ENCODE measurements at regions not wholly inside any gene's neighbourhood (a gene's known extent, or its start where the extent isn't known, plus 50 kb on each side); places are given as distances from the start of the nearest gene placed in this dataset.

DNA sequence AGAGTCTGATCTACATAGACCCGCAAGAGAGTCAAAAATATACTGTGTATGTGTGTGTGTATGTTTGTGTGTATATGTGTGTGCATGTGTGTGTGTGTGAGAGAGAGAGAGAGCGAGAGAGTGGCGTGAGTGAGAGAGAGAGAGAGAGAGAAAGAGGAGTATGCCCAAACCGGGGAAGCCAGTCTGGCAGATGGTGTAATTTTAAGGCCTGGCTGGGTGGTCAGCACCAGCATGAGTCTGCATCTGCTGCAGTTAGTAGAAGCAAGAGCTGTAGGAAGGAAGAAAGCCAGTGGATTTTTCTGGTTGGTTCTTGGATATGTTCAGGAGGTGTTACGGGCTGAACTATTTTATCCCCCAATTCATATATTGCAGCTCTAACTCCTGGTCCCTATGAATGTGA lies 75.2 kb downstream of the ACTBL2 start:
- Histone ChIP-seq H3K9ac (ENCODE audit: low read length) (no peak overlapping the region), H3K9me2 (replicated peaks; ENCODE audit: insufficient read depth, low read length) (no peaks in the 10 kb centered on the region), H3K9me3 (replicated peaks; ENCODE audit: insufficient read depth, low read length) (no peaks in the 10 kb centered on the region), H3K27ac (ENCODE audit: low read length) (no peak overlapping the region), H3K27me3 (replicated peaks; ENCODE audit: insufficient read depth, low read length) (no peaks in the 10 kb centered on the region), H3K36me3 (replicated peaks; ENCODE audit: insufficient read depth, low read length) (no peaks in the 10 kb centered on the region), H3K4me2 (ENCODE audit: low read depth, low read length) (no peak overlapping the region), H3K79me2 (ENCODE audit: low read length) (no peaks in the 10 kb centered on the region), H2AFZ (ENCODE audit: low read length) (no peak overlapping the region), H4K20me1 (ENCODE audit: insufficient read depth, low read length) (no peaks in the 10 kb centered on the region), H3K4me1 (ENCODE audit: low read length) (no peaks in the 10 kb centered on the region), H3K4me3 (ENCODE audit: low read length) (no peak overlapping the region), H3F3A (ENCODE audit: insufficient read depth, low read length) (no peaks in the 10 kb centered on the region)
- no peak for DNase-seq
- TF ChIP-seq, protein P1, sequence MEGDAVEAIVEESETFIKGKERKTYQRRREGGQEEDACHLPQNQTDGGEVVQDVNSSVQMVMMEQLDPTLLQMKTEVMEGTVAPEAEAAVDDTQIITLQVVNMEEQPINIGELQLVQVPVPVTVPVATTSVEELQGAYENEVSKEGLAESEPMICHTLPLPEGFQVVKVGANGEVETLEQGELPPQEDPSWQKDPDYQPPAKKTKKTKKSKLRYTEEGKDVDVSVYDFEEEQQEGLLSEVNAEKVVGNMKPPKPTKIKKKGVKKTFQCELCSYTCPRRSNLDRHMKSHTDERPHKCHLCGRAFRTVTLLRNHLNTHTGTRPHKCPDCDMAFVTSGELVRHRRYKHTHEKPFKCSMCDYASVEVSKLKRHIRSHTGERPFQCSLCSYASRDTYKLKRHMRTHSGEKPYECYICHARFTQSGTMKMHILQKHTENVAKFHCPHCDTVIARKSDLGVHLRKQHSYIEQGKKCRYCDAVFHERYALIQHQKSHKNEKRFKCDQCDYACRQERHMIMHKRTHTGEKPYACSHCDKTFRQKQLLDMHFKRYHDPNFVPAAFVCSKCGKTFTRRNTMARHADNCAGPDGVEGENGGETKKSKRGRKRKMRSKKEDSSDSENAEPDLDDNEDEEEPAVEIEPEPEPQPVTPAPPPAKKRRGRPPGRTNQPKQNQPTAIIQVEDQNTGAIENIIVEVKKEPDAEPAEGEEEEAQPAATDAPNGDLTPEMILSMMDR (IDR thresholded peaks at IDR 0.05; ENCODE audit: low read length), result no peak
- TF ChIP-seq EZH2phosphoT487 (IDR thresholded peaks at IDR 0.05; ENCODE audit: low read length), result no peak
- no peak for TF ChIP-seq EZH2 (optimal IDR thresholded peaks at IDR 0.05; ENCODE audit: low read depth, low read length)

DNA sequence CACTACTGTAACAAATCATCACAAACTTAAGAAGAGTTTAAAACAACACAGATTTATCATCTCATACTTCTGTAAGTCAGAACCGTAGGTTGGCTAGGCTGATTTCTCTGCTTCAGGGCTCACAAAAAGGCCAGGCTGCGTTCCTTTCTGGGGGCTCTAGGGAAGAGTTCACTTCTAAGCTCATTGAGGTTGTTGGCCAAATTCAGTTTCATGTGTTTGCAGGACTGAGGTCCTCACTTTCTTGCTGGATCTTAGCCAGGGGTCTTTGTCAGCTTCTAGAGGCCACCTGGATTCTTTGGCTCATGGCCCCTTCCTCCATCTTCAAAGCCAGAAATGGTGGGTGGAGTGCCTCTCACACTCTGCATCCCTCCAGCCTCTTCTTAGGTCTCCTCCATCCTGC lies 76.0 kb downstream of the ACTBL2 start:
- Histone ChIP-seq H3K4me2 (ENCODE audit: low read depth, low read length) (no peak overlapping the region), H3K36me3 (replicated peaks; ENCODE audit: insufficient read depth, low read length) (no peaks in the 10 kb centered on the region), H3F3A (ENCODE audit: insufficient read depth, low read length) (no peaks in the 10 kb centered on the region), H3K4me1 (ENCODE audit: low read length) (no peaks in the 10 kb centered on the region), H3K79me2 (ENCODE audit: low read length) (no peaks in the 10 kb centered on the region), H3K27me3 (replicated peaks; ENCODE audit: insufficient read depth, low read length) (no peaks in the 10 kb centered on the region), H2AFZ (ENCODE audit: low read length) (no peak overlapping the region), H3K27ac (ENCODE audit: low read length) (no peak overlapping the region), H3K9me2 (replicated peaks; ENCODE audit: insufficient read depth, low read length) (no peaks in the 10 kb centered on the region), H4K20me1 (ENCODE audit: insufficient read depth, low read length) (no peaks in the 10 kb centered on the region), H3K9me3 (replicated peaks; ENCODE audit: insufficient read depth, low read length) (no peaks in the 10 kb centered on the region), H3K9ac (ENCODE audit: low read length) (no peak overlapping the region), H3K4me3 (ENCODE audit: low read length) (no peak overlapping the region)
- no peak for DNase-seq
- TF ChIP-seq, protein P1 (IDR thresholded peaks at IDR 0.05; ENCODE audit: low read length), result no peak
- TF ChIP-seq EZH2phosphoT487 (IDR thresholded peaks at IDR 0.05; ENCODE audit: low read length) (no peak), EZH2 (optimal IDR thresholded peaks at IDR 0.05; ENCODE audit: low read depth, low read length) (no peak)

DNA sequence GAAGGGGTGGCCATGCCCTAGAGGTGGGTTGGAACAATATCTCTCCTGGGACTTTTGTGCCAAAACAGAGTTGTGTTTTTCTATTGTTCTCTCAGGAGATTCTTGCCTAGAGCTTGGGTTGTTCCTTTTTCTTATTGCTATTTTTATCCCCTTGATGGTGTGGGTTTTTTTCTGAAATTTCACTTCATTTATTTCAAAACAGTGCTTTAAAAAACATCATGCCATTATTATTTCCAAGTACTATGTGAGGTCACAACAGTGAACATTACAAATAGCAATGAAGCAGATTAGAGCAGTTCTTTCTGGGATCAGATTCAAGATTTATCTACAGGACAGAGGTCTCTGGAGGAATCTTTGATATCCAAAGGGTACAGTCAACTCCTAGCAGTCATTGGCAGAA lies 76.6 kb downstream of the ACTBL2 start:
- TF ChIP-seq, protein P1 (IDR thresholded peaks at IDR 0.05; ENCODE audit: low read length), result no peak
- TF ChIP-seq EZH2phosphoT487 (IDR thresholded peaks at IDR 0.05; ENCODE audit: low read length) (no peak), EZH2 (optimal IDR thresholded peaks at IDR 0.05; ENCODE audit: low read depth, low read length) (no peak)
- Histone ChIP-seq H3K9ac (ENCODE audit: low read length) (no peak overlapping the region), H2AFZ (ENCODE audit: low read length) (no peak overlapping the region), H3K4me3 (ENCODE audit: low read length) (no peak overlapping the region), H3K9me3 (replicated peaks; ENCODE audit: insufficient read depth, low read length) (no peaks in the 10 kb centered on the region), H3K4me2 (ENCODE audit: low read depth, low read length) (no peak overlapping the region), H3K27ac (ENCODE audit: low read length) (no peak overlapping the region), H3K36me3 (replicated peaks; ENCODE audit: insufficient read depth, low read length) (no peaks in the 10 kb centered on the region), H3K9me2 (replicated peaks; ENCODE audit: insufficient read depth, low read length) (no peaks in the 10 kb centered on the region), H3K79me2 (ENCODE audit: low read length) (no peaks in the 10 kb centered on the region), H3K27me3 (replicated peaks; ENCODE audit: insufficient read depth, low read length) (no peaks in the 10 kb centered on the region), H3K4me1 (ENCODE audit: low read length) (no peaks in the 10 kb centered on the region), H4K20me1 (ENCODE audit: insufficient read depth, low read length) (no peaks in the 10 kb centered on the region), H3F3A (ENCODE audit: insufficient read depth, low read length) (no peaks in the 10 kb centered on the region)
- no peak for DNase-seq

All from MM.1S (cell line).